GM12878 (cell line): ENCODE measurements at regions not wholly inside any gene's neighbourhood (a gene's known extent, or its start where the extent isn't known, plus 50 kb on each side); places are given as distances from the start of the nearest gene placed in this dataset.

Experiments
- ATAC-seq: fragments of 200-7000 bp; cut with Tn5 transposase; 3 replicates; pipeline ENCODE4 v1.9.1; 2020; ENCODE audit warnings: mild to moderate bottlenecking, moderate library complexity
- BruUV-seq: library from RNA; stranded (reverse); fragments of 400-500 nt; replicated peaks from 2 replicates; lab custom pipeline; 2021; lab: Mats Ljungman, UMichigan
- CTCF ChIA-PET: fragments of 300-600 bp; sonication (Branson Sonifier 250); formaldehyde crosslinking; extraction: SDS; loops from one replicate; lab custom pipeline; 2021; ENCODE audit warnings: inconsistent platforms; lab: Yijun Ruan, JAX
- POLR2A ChIA-PET: fragments of 350-600 bp; formaldehyde crosslinking; extraction: SDS; loops from one replicate; lab custom pipeline; 2021; ENCODE audit warnings: inconsistent platforms; lab: Charles Lee
- RAD21 ChIA-PET: fragments of 300-600 bp; sonication (Branson Sonifier 250); formaldehyde crosslinking; loops from one replicate; lab custom pipeline; 2023; ENCODE audit warnings: antibody characterized with exemption; ENCODE audit not compliant: unreplicated experiment; lab: Charles Lee
- SMC1A ChIA-PET: fragments of 300-600 bp; sonication (Branson Sonifier 250); formaldehyde crosslinking; loops from one replicate; lab custom pipeline; 2023; ENCODE audit not compliant: unreplicated experiment, uncharacterized antibody; lab: Charles Lee
- DNase-seq: peaks from one replicate; pipeline ENCODE4 v3.0.0-alpha.2; 2011; ENCODE audit warnings: low read depth, low spot score
- FAIRE-seq: peaks from 3 replicates; lab custom pipeline; 2011; peaks lifted over from hg19 to GRCh38; lab: Jason Lieb, UNC
- H2AFZ ChIP-seq: 2 replicates; pipeline ENCODE4 v1.6.0; 2011; ENCODE audit warnings: low read depth, low read length, control low read depth; ENCODE audit not compliant: control insufficient read depth
- H3K27ac ChIP-seq: 2 replicates; pipeline ENCODE4 v1.5.1; 2011; ENCODE audit warnings: control low read depth; ENCODE audit not compliant: control insufficient read depth, insufficient read depth
- H3K27me3 ChIP-seq, 2 experiments: replicated peaks in 1 of 2; 2 replicates each; pipeline versions ENCODE4 v1.6.0 to v1.6.1; 2011; ENCODE audit warnings: low read length in 1 of 2; ENCODE audit not compliant: control insufficient read depth in 2 of 2, insufficient read depth in 2 of 2
- H3K36me3 ChIP-seq, 2 experiments: 2 replicates each; pipeline ENCODE4 v1.5.1; 2011; ENCODE audit warnings: low read length in 1 of 2; ENCODE audit not compliant: control insufficient read depth in 2 of 2, insufficient read depth in 2 of 2
- H3K4me1 ChIP-seq: 2 replicates; pipeline ENCODE4 v1.6.1; 2011; ENCODE audit warnings: mild to moderate bottlenecking, low read length, moderate library complexity, mixed read lengths; ENCODE audit not compliant: control insufficient read depth, insufficient read depth
- H3K4me2 ChIP-seq: 2 replicates; pipeline ENCODE4 v1.6.0; 2011; ENCODE audit warnings: control low read depth; ENCODE audit not compliant: control insufficient read depth, insufficient read depth
- H3K4me3 ChIP-seq: fragments of 200-600 bp; sonication (generic); 2 replicates; pipeline ENCODE4 v1.5.1; 2016
- H3K79me2 ChIP-seq: 2 replicates; pipeline ENCODE4 v1.6.0; 2011; ENCODE audit warnings: low read length; ENCODE audit not compliant: control insufficient read depth, insufficient read depth
- H3K9ac ChIP-seq: 2 replicates; pipeline ENCODE4 v1.8.0; 2011; ENCODE audit warnings: low read length, control low read depth, mixed read lengths; ENCODE audit not compliant: control insufficient read depth, insufficient read depth
- H3K9me3 ChIP-seq: replicated peaks from 3 replicates; pipeline ENCODE4 v1.5.1; 2011; ENCODE audit warnings: mild to moderate bottlenecking, low read length; ENCODE audit not compliant: control insufficient read depth, insufficient read depth
- H4K20me1 ChIP-seq: 2 replicates; pipeline ENCODE4 v1.6.0; 2011; ENCODE audit not compliant: control insufficient read depth, insufficient read depth
- ASH2L ChIP-seq: fragments of 300-600, 200-600 bp; sonication (generic); IDR thresholded peaks from 2 replicates; pipeline ENCODE4 v1.6.1; 2017; ENCODE audit warnings: low read depth, mild to moderate bottlenecking, borderline replicate concordance
- CEBPB ChIP-seq, 2 experiments: fragments of 150-350 bp in 1 of 2; IDR thresholded peaks; 2 replicates each; pipeline ENCODE4 v1.6.1; 2012 to 2014; ENCODE audit warnings: low read depth in 2 of 2, low read length in 2 of 2, borderline replicate concordance in 1 of 2, inconsistent platforms in 1 of 2
- EGR1 ChIP-seq, 2 experiments: IDR thresholded peaks; 1 replicate in 1 of 2; 2 replicates in 1 of 2; pipeline ENCODE4 v1.6.1; 2011 to 2012; ENCODE audit warnings: low read depth in 2 of 2, low read length in 2 of 2, borderline replicate concordance in 1 of 2, mild to moderate bottlenecking in 1 of 2, moderate library complexity in 1 of 2
- ETV6 ChIP-seq, 2 experiments: fragments of 450-650 bp in 1 of 2; IDR thresholded peaks in 1 of 2; conservative IDR thresholded peaks in 1 of 2; 2 replicates each; pipeline ENCODE4 v1.6.1; 2014; ENCODE audit warnings: antibody characterized with exemption in 1 of 2, borderline replicate concordance in 1 of 2, low read depth in 1 of 2, mild to moderate bottlenecking in 1 of 2, moderate library complexity in 1 of 2
- GATAD2B ChIP-seq: fragments of 450-650 bp; conservative IDR thresholded peaks from 2 replicates; pipeline ENCODE4 v1.6.1; 2017; ENCODE audit warnings: low read depth, mild to moderate bottlenecking, moderate library complexity
- HDAC6 ChIP-seq: fragments of 200-600 bp; sonication (generic); IDR thresholded peaks from one replicate; pipeline ENCODE4 v1.8.0; 2017; ENCODE audit warnings: antibody characterized with exemption; ENCODE audit not compliant: unreplicated experiment
- JUNB ChIP-seq: IDR thresholded peaks from 2 replicates; pipeline ENCODE4 v1.6.1; 2016; ENCODE audit warnings: antibody characterized with exemption, mild to moderate bottlenecking
- NFYA ChIP-seq: IDR thresholded peaks from 2 replicates; pipeline ENCODE4 v1.6.1; 2011; ENCODE audit warnings: low read depth, mild to moderate bottlenecking, low read length, improper control_type of control experiment, borderline replicate concordance
- PBX3 ChIP-seq: IDR thresholded peaks from 2 replicates; pipeline ENCODE4 v1.6.1; 2011; ENCODE audit warnings: mild to moderate bottlenecking, low read depth, low read length, moderate library complexity; ENCODE audit not compliant: insufficient replicate concordance
- POU2F2 ChIP-seq: IDR thresholded peaks from 3 replicates; pipeline ENCODE4 v1.6.1; 2011; ENCODE audit warnings: low read depth, mild to moderate bottlenecking, low read length, borderline replicate concordance
- RBBP5 ChIP-seq: fragments of 200-600 bp; sonication (generic); conservative IDR thresholded peaks from 2 replicates; pipeline ENCODE4 v1.6.1; 2016
- RFX5 ChIP-seq: IDR thresholded peaks from 2 replicates; pipeline ENCODE4 v1.6.1; 2011; ENCODE audit warnings: low read depth, low read length, improper control_type of control experiment
- RUNX3 ChIP-seq: IDR thresholded peaks from 2 replicates; pipeline ENCODE4 v1.6.1; 2012; ENCODE audit warnings: low read length, inconsistent platforms
- SUPT20H ChIP-seq: IDR thresholded peaks from 2 replicates; pipeline ENCODE4 v1.6.1; 2011; ENCODE audit warnings: low read depth, mild to moderate bottlenecking, low read length, moderate library complexity, borderline replicate concordance; ENCODE audit not compliant: control insufficient read depth
- ZSCAN29 ChIP-seq: fragments of 450-650 bp; IDR thresholded peaks from 2 replicates; pipeline ENCODE4 v1.6.1; 2017; ENCODE audit warnings: mild to moderate bottlenecking, moderate library complexity
- WGBS: methylation state at CpG from one replicate; pipeline ENCODE4 v1.1.6; 2016; ENCODE audit warnings: low lambda C conversion rate; ENCODE audit not compliant: insufficient replicate concordance, insufficient coverage; ENCODE audit errors: missing lambda C conversion rate; 5-methylcytosine and 5-hydroxymethylcytosine counted together
- in situ Hi-C: fragments of 300-500 bp; cut with MboI; formaldehyde crosslinking; loops from 9 replicates; pipeline ENCODE4 v1.14.3; 2018; ENCODE audit warnings: mixed read lengths
- intact Hi-C: fragments of 100-400 bp; cut with micrococcal nuclease; formaldehyde crosslinking; loops from one replicate; pipeline ENCODE4 v1.14.2; 2022; ENCODE audit not compliant: unreplicated experiment

GRCh38 chr2:20915271-20915670 lies 92.4 kb upstream of the LDAH start:
- H3K79me2 ChIP-seq, result no peaks in the 10 kb centered on the region
- in situ Hi-C loops, result no loop called here
- BruUV-seq, result no TSS peak
- H3K27ac ChIP-seq, result no peak overlapping the region
- ATAC-seq (no peak), FAIRE-seq (no peak), DNase-seq (no peak)
- POLR2A ChIA-PET, result no interaction called here
- CTCF ChIA-PET, result interaction anchor here (1.5 kb wide), 1 partner anchor 254 kb away, joined by 4 read pairs; no protein-coding TSS in a partner anchor
- H3K4me2 ChIP-seq, result no peak overlapping the region
- no peak overlapping the region for H3K4me3 ChIP-seq
- H3K27me3 ChIP-seq, result peaks cover 0 to 4% of the 10 kb centered on the region in 2 experiments; a peak in 1 of 4 replicates
- SMC1A ChIA-PET, result no interaction called here
- H3K9ac ChIP-seq, result no peak overlapping the region
- no peaks in the 10 kb centered on the region for H3K36me3 ChIP-seq
- intact Hi-C loops, result no loop called here
- no peaks in the 10 kb centered on the region for H3K4me1 ChIP-seq
- no peaks in the 10 kb centered on the region for H4K20me1 ChIP-seq
- no peak overlapping the region for H2AFZ ChIP-seq
- RAD21 ChIA-PET, result no interaction called here
- TF ChIP-seq GATAD2B, result no peak
- TF ChIP-seq RBBP5, result no peak
- TF ChIP-seq NFYA, result no peak
- no peak for TF ChIP-seq ETV6 (conservative IDR thresholded peaks at IDR 0.05 in 1 of 2, IDR thresholded peaks at IDR 0.05 in 1 of 2; ENCODE audit: borderline replicate concordance in 1 of 2, low read depth in 1 of 2)
- no peak for TF ChIP-seq CEBPB (IDR thresholded peaks at IDR 0.05; ENCODE audit: borderline replicate concordance in 1 of 2, low read depth in 2 of 2, low read length in 2 of 2)
- TF ChIP-seq RUNX3, result no peak
- TF ChIP-seq RFX5, result no peak
- TF ChIP-seq PBX3, result no peak
- no peak for TF ChIP-seq EGR1 (IDR thresholded peaks at IDR 0.05; ENCODE audit: borderline replicate concordance in 1 of 2, low read depth in 2 of 2, low read length in 2 of 2)
- no peak for TF ChIP-seq HDAC6
- no peak for TF ChIP-seq JUNB
- no peak for TF ChIP-seq POU2F2
- TF ChIP-seq ASH2L, result no peak
- no peak for TF ChIP-seq SUPT20H
- TF ChIP-seq ZSCAN29, result no peak
- no peaks in the 10 kb centered on the region for H3K9me3 ChIP-seq
- 14% methylated on average over 4 of the region's 4 CpGs for WGBS
